Fibroblast of peridontal ligament (primary cell): ENCODE measurements at regions not wholly inside any gene's neighbourhood (a gene's known extent, or its start where the extent isn't known, plus 50 kb on each side); places are given as distances from the start of the nearest gene placed in this dataset.
A peak's percentile ranks its signal among the peaks of the same experiment; 100 is the strongest.
"Not testable (repeated sequence)": the region's sequence is repeated elsewhere in the genome, so short reads cannot be mapped to it uniquely, and the experiment has no call there.

ENCODE experiments used
- DNase-seq: peaks from one replicate; pipeline ENCODE4 v3.0.0-alpha.2; 2010; ENCODE audit errors: extremely low read depth

GRCh38 chr9:13942695-13943094 lies 371.2 kb downstream of the NFIB start:
- DNase-seq, result peak; percentile 91

GRCh38 chr9:13942201-13942600 lies 371.7 kb downstream of the NFIB start:
- no peak for DNase-seq

DNA sequence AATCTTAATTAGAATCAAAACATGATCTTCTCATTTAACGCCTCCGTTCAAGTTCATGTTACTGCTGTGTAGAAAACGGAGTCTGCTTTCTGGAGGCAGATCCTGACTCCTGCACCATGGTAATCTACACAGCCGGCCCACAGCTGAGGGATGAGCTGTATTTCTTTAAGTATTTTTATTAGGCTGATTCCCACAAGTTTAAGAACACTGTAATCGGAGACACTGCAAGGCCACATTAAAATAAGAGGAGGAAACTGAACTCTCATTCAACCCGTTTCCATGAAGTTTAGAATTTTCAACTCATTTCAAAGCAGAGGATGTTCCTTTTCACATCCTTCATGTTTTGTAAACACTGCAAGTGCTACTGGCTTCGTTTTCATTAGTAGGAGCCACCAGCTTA lies 372.2 kb downstream of the NFIB start:
- no peak for DNase-seq

- DNase-seq, result no peak
Observed at GRCh38 chr9:13939701-13940490, 374.0 kb downstream of the NFIB start.

DNA sequence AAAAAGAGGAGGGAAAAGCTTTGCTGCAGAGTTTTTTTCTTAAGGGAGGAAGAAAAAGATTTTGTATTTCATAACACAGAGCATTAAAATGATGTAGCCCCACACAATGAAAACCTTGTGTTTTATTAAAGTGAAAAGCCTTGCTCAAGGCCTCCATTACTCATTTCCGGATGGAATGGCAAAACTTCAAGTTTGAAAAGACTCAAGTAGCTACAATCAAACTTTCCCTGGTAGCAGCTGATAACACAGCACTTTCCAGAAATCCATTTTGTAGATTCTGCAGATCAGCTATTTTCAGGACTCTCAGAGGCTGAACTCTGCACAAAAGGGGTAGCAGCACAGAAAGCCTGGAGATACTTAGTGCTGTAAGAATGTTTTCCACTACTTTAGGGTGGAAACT lies 374.8 kb downstream of the NFIB start:
- peak; percentile 93 for DNase-seq

DNA sequence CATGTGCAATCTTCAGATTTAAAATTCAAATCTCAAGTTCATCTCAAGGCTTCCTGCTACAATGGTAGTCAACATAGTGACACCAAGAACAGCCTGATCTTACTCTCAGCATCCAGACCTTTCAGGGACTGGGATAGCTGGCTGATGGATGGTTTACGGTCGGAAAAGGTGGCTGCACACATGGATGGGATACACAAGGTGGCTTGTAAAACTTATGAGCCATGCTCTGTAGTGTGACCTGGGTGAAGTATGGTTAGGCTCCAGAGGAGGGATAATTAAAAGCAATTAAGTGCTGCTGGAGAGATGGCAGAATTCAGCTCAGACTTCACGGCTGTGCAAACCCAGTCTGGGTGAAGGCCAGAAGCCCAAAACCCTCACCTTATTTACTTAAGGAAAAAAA lies 379.5 kb downstream of the NFIB start:
- DNase-seq, result no peak

GRCh38 chr9:13933268-13933656 lies 380.7 kb downstream of the NFIB start:
- no peak for DNase-seq

- DNase-seq, result no peak
Observed at GRCh38 chr9:13932528-13933267, 381.2 kb downstream of the NFIB start.

DNA sequence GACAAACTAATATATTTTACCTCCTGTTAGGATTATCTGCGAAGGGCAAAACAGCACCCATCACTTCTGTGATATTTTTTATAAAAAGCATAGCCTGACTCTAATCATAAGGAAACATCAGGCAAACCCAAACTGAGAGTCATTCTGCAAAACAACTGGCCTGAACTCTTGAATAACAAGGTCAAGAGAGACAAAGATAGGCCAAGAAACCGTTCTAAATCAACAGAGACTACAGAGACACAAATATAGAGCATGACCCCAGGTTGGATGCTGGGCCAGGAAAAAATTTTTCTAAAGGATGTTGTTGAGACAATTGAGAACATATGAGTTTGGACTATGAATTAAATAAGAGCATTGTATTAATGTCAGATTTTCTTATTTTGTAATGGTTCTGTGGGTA lies 384.9 kb downstream of the NFIB start:
- DNase-seq, result no peak

GRCh38 chr9:13923381-13923780 lies 390.6 kb downstream of the NFIB start:
- no peak for DNase-seq

DNA sequence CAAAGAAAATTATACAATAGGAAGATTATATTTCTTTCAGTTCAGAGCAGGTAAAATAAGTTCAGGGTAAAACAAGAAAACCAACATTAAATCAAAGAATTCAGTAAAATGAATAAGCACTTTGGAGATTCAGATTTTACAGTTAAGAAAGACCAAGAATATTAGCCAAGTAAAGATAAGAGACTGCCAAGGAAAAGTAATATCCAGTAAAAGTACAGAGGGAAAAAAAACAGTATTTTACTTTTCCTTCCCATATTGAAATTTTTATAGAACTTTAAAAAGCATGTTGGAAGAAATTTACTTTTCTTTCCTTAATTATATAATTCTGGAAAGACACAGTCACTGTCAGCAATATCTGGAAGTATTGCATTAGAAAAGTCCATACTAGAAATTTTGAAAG lies 393.4 kb downstream of the NFIB start:
- no peak for DNase-seq

DNA sequence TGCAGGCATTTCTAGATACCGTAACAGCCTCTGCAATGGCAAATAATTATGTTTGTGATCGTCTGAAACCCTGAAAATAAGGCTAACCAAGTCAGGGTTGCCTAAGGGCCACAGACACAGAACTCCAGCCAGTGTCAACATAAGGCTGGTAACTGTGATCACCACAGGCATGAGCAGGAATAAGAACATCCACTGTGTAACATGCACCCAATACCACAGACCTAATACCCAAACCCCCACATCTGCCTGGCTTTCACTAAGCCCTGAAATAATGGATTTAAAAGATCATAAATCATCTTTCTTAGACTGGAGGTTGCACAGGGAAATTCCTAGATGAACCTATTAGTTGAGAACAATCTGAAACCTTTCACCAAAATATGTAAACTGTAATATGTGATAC lies 394.5 kb downstream of the NFIB start:
- no peak for DNase-seq

GRCh38 chr9:13917534-13917933 lies 396.4 kb downstream of the NFIB start:
- no peak for DNase-seq

DNA sequence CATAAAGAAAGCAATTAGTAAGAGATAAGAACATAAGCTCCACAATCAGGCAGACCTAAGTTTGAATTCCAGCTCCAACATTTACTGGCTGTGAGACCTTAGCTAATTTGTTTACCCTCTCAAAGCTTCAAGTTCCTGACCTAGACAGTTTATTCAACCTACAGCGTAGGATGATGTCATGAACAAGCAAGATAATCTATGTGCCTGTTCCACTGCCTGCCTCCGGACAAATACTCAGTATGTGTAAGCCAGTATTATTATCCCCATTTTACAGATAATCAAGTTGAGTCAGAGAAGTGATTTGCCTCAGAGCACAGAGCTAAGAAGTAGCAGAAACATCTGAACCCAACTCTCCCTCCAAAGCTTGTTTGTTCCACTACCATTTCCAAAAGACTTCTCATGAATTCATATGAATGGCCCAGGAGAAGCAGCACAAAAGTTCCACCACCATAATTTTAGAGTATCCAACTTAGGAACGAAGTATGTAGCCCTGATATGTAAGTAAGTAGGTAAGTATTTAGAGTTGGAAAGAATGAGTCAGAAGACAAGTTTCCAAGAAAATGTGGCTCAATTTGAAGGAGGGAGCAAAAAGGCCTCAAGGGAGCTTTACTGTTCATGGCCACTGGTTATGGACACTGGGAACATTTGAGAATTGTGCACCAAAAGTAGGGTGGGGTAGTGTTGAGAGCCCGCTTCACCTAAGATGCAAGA lies 398.2 kb downstream of the NFIB start:
- peak; percentile 5 for DNase-seq

GRCh38 chr9:13915131-13915530 lies 398.8 kb downstream of the NFIB start:
- no peak for DNase-seq

GRCh38 chr9:13911473-13911872 lies 402.5 kb downstream of the NFIB start:
- no peak for DNase-seq

GRCh38 chr9:13907842-13908241 lies 406.1 kb downstream of the NFIB start:
- not testable (repeated sequence) for DNase-seq

GRCh38 chr9:13904746-13905145 lies 409.2 kb downstream of the NFIB start:
- no peak for DNase-seq

- DNase-seq, result no peak
Observed at GRCh38 chr9:13904311-13904710, 409.6 kb downstream of the NFIB start.

DNA sequence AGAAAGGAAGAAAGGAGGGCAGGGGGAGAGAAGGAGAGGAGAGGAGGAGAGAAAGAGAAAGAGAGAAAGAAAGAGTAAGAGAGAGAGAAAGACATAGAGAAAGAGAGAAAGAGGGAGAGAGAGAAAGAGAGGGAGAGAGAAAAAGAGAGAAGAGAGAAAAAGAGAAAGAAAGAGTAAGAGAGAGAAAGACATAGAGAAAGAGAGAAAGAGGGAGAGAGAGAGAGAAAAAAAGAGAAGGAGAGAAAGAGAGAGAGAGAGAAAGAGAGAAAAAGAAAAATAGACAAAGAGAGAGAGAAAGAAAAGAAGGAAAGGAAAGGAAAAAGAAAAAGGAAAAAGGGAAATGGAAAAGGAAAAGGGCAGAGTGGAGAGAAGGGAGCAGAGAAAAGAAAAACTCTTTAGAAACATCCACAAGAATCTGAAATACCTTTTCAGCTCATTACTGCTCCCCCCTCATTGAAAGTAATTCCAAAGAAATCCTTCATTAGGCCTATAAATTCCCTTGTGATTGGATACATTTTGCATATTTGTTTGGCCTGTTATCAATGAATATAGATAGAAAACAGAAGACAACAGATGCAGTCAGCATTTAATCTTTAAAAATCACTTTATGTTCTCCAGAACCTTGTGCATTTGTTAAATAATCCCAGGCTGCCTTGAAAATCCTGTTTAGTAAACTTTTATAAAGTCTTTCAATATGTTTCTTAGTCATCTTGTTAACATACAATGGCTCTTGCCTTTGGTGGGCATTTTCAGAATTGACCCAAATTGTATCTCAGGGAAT lies 411.5 kb downstream of the NFIB start:
- no peak for DNase-seq

GRCh38 chr9:13901176-13901575 lies 412.8 kb downstream of the NFIB start:
- no peak for DNase-seq

DNA sequence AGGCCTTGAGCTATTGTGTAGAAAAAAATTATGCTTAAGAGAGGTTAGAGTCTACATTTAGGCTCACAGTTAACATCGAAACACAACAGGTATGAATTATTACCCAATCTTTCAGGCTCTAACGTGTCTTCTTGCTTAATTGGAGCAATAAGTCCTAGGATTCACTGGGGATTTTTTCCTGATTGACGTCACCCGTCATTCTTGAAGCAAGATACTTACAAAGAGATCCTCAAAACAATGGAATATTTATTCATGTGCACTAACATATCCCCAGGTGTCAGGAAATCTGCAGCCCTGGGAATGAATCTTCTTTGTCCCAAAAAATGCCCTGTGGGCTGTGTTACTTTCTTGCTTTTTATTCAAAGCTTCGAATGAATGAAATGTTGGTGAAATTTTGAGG lies 413.5 kb downstream of the NFIB start:
- no peak for DNase-seq
